ENCODE measurements at regions not wholly inside any gene's neighbourhood (a gene's known extent, or its start where the extent isn't known, plus 50 kb on each side); places are given as distances from the start of the nearest gene placed in this dataset.

DNA sequence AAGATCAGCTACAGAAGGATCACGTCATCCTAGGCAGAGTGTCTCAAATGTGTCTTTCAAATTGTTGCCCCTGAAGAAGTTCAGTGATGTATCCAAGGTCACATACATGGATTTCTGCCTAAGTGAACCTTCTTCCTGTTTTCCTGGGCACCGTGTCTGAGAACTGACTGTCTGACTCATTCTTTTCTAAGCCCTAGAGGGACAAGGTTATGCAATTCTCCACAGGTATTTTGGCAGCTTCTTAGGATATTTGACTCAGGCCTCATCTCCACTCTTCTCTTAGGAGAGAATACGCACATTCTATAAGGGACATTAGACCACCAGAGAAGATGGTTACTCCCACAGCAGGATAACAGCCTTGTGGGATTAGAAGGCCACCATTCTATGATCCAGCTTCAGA, 391.9 kb upstream of the THBS1 start:
- no peaks in the 10 kb centered on the region for H3K27me3 ChIP-seq
- intact Hi-C loops (cut with DNase I): no loop called here
- no peak overlapping the region for H3K4me3 ChIP-seq
- TF ChIP-seq, protein P1, sequence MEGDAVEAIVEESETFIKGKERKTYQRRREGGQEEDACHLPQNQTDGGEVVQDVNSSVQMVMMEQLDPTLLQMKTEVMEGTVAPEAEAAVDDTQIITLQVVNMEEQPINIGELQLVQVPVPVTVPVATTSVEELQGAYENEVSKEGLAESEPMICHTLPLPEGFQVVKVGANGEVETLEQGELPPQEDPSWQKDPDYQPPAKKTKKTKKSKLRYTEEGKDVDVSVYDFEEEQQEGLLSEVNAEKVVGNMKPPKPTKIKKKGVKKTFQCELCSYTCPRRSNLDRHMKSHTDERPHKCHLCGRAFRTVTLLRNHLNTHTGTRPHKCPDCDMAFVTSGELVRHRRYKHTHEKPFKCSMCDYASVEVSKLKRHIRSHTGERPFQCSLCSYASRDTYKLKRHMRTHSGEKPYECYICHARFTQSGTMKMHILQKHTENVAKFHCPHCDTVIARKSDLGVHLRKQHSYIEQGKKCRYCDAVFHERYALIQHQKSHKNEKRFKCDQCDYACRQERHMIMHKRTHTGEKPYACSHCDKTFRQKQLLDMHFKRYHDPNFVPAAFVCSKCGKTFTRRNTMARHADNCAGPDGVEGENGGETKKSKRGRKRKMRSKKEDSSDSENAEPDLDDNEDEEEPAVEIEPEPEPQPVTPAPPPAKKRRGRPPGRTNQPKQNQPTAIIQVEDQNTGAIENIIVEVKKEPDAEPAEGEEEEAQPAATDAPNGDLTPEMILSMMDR (IDR thresholded peaks at IDR 0.05): no peak
- no peak for TF ChIP-seq POLR2A (IDR thresholded peaks at IDR 0.05)
- 27 to 40% methylated on average over 3 of the region's 3 CpGs for WGBS, 2 donors
- DNase-seq: no peak
- H3K27ac ChIP-seq: peak overlapping the region in 2 of 4 donors; percentile 52 to 61
- H3K36me3 ChIP-seq: no peaks in the 10 kb centered on the region
- peaks cover 3 to 47% (median 9%) of the 10 kb centered on the region in 3 donors for H3K4me1 ChIP-seq
- no peaks in the 10 kb centered on the region for H3K9me3 ChIP-seq

DNA sequence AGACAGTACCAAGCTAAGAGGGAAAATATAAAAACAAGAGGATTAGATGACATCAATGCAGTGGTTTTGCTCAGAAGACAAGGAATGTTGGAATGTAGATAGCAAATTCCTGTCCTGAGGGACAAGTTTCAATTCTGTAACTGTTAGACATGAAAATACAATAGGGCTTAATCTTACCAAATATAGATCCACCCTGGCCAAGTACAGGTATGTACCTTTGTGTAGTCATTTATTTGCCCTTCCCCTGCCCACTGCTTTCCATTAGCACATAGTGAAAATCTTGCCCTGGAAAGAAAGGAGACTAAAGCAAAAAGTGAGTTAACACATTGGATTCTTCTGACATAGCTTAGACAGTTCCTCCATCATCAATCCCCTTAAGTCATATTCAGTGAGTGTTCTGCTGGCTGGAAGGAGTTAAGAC, 389.0 kb upstream of the THBS1 start:
- H3K36me3 ChIP-seq: no peaks in the 10 kb centered on the region
- no peak overlapping the region for H3K4me3 ChIP-seq
- no peak for DNase-seq
- TF ChIP-seq, protein P1 (IDR thresholded peaks at IDR 0.05): no peak
- no peak for TF ChIP-seq POLR2A (IDR thresholded peaks at IDR 0.05)
- no peaks in the 10 kb centered on the region for H3K27me3 ChIP-seq
- peak overlapping the region in 1 of 4 donors; percentile 23 for H3K27ac ChIP-seq
- H3K9me3 ChIP-seq: no peaks in the 10 kb centered on the region
- H3K4me1 ChIP-seq: peaks cover 11 to 65% (median 30%) of the 10 kb centered on the region in 3 donors
- intact Hi-C loops (cut with DNase I): no loop called here

DNA sequence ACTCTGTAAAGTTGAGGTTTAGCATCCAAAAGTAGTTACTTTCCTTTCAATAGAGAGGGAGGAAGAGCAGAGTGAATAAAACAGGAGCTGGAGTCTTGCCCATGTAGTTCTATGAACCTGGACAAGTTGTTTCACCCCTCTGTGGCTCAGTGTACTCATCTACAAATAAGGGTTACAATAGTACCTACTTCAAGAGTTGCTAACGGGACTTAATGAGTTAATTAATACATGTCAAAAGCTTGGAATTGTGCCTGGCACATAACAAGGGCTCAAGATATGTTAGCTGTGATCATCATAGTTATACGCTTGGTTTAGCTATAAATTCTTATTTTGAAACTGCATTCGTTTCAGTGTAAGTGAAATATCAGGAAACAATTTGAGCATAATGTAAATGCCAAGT, 388.5 kb upstream of the THBS1 start:
- H3K4me1 ChIP-seq: peaks cover 11 to 67% (median 30%) of the 10 kb centered on the region in 3 donors
- no peak for TF ChIP-seq POLR2A (IDR thresholded peaks at IDR 0.05)
- TF ChIP-seq, protein P1 (IDR thresholded peaks at IDR 0.05): no peak
- intact Hi-C loops (cut with DNase I): no loop called here
- no peaks in the 10 kb centered on the region for H3K9me3 ChIP-seq
- no peak for DNase-seq
- H3K36me3 ChIP-seq: no peaks in the 10 kb centered on the region
- H3K27me3 ChIP-seq: no peaks in the 10 kb centered on the region
- no peak overlapping the region for H3K27ac ChIP-seq
- 35 to 55% methylated on average over 3 of the region's 3 CpGs for WGBS, 2 donors
- H3K4me3 ChIP-seq: no peak overlapping the region

DNA sequence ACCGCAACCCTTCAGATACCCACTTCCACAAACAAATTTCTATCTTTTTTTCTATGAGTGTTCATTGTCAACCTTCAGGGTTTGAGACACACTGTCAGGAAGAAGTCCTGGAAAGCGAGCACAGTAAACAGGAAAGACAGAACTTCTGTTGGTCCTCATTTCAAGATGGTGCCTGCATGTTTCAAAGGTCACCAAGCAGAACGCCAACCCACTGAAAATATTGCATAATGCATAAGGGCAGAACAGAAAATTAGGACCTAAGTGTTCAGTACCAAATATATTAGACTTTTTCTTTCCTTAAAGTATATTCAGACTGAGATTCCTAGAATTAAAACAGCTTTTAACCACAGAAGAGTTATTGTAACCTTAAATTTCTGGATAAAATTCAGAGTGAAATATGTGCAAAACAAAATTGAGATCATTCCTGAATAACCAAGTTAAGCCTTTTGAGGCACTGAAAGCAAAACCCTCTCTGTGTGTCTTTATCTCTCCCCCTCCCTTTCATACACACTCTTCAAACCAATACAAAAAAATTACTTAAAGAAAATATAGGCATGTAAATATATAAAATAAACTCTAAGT, 387.8 kb upstream of the THBS1 start:
- intact Hi-C loops (cut with DNase I): no loop called here
- WGBS, 2 donors: 76 to 77% methylated on average over 3 of the region's 3 CpGs

DNA sequence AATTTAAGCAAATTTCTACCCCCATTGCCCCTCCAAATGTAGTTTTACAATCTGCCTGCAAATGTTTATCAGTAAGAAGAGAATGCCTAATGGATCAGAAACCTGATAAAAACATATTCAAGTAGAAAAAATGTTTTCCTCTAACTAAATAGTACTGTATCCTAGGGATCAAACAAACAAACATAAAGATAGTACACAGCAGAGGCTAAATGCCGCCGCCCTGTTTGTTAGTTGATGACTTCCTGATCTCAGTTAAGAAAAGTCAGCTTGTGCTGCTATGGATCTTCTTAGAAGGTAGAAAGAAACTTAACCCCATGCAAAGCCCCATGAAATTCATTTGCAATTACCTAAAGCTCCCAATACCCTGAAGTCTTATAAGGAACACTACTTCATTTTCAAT, 387.3 kb upstream of the THBS1 start:
- DNase-seq: no peak
- H3K36me3 ChIP-seq: no peaks in the 10 kb centered on the region
- H3K27me3 ChIP-seq: no peaks in the 10 kb centered on the region
- no peaks in the 10 kb centered on the region for H3K9me3 ChIP-seq
- peaks cover 19 to 75% (median 41%) of the 10 kb centered on the region in 3 donors for H3K4me1 ChIP-seq
- 94 to 100% methylated on average over 2 of the region's 2 CpGs for WGBS, 2 donors
- H3K4me3 ChIP-seq: no peak overlapping the region
- H3K27ac ChIP-seq: no peak overlapping the region
- TF ChIP-seq POLR2A (IDR thresholded peaks at IDR 0.05): no peak
- TF ChIP-seq, protein P1 (IDR thresholded peaks at IDR 0.05): no peak
- intact Hi-C loops (cut with DNase I): no loop called here

More for the DNA sequence above, 387.8 kb upstream of the THBS1 start:
- Histone ChIP-seq H3K27ac (no peak overlapping the region), H3K27me3 (no peaks in the 10 kb centered on the region), H3K9me3 (no peaks in the 10 kb centered on the region), H3K4me3 (no peak overlapping the region), H3K36me3 (no peaks in the 10 kb centered on the region), H3K4me1 (peaks cover 15 to 75% (median 36%) of the 10 kb centered on the region in 3 donors)
- no peak for DNase-seq
- TF ChIP-seq POLR2A (IDR thresholded peaks at IDR 0.05): no peak
- TF ChIP-seq, protein P1 (IDR thresholded peaks at IDR 0.05): no peak

Data from esophagus squamous epithelium (tissue), 5 donors.